ENCODE measurements at regions not wholly inside any gene's neighbourhood (a gene's known extent, or its start where the extent isn't known, plus 50 kb on each side); places are given as distances from the start of the nearest gene placed in this dataset.

GRCh38 chr5:12661617-12662370 is 757.5 kb upstream of the CTNND2 start:
- TF ChIP-seq CTCF (conservative IDR thresholded peaks at IDR 0.05): no peak
- no peak for TF ChIP-seq ZFX (IDR thresholded peaks at IDR 0.05)
